MCF 10A (cell line): ENCODE measurements at regions not wholly inside any gene's neighbourhood (a gene's known extent, or its start where the extent isn't known, plus 50 kb on each side); places are given as distances from the start of the nearest gene placed in this dataset.

Experiments used
- BruUV-seq: library from RNA; stranded (reverse); fragments of 400-500 nt; replicated peaks from 2 replicates; lab custom pipeline; 2021; lab: Mats Ljungman, UMichigan
- CTCF ChIA-PET: fragments of 300-600 bp; sonication (Branson Sonifier 250); formaldehyde crosslinking; extraction: SDS; loops from one replicate; lab custom pipeline; 2021; ENCODE audit warnings: antibody characterized with exemption, inconsistent platforms; lab: Yijun Ruan, JAX
- POLR2A ChIA-PET: fragments of 300-600, 350-650 bp; sonication (Branson Sonifier 250); formaldehyde crosslinking; extraction: SDS; loops from one replicate; lab custom pipeline; 2020; ENCODE audit warnings: antibody characterized with exemption, inconsistent platforms; lab: Yijun Ruan, JAX
- DNase-seq: peaks from one replicate; pipeline ENCODE4 v3.0.0-alpha.2; 2018; ENCODE audit not compliant: unreplicated experiment
- H3K27ac Mint-ChIP-seq: one replicate; pipeline ENCODE4 v1.8.0; 2022; ENCODE audit warnings: mild to moderate bottlenecking, low read depth, mixed read lengths; ENCODE audit not compliant: unreplicated experiment
- H3K27me3 Mint-ChIP-seq: one replicate; pipeline ENCODE4 v1.8.0; 2022; ENCODE audit warnings: mixed read lengths; ENCODE audit not compliant: insufficient read depth, unreplicated experiment
- H3K36me3 Mint-ChIP-seq: one replicate; pipeline ENCODE4 v1.8.0; 2022; ENCODE audit warnings: mild to moderate bottlenecking, moderate library complexity, mixed read lengths; ENCODE audit not compliant: insufficient read depth, unreplicated experiment
- H3K4me1 Mint-ChIP-seq: one replicate; pipeline ENCODE4 v1.8.0; 2022; ENCODE audit warnings: mixed read lengths; ENCODE audit not compliant: insufficient read depth, unreplicated experiment
- H3K4me3 Mint-ChIP-seq: one replicate; pipeline ENCODE4 v1.8.0; 2022; ENCODE audit warnings: mild to moderate bottlenecking, moderate library complexity, mixed read lengths; ENCODE audit not compliant: unreplicated experiment
- H3K9me3 Mint-ChIP-seq: one replicate; pipeline ENCODE4 v1.8.0; 2022; ENCODE audit warnings: mixed read lengths; ENCODE audit not compliant: unreplicated experiment
- CTCF ChIP-seq: fragments of 200-600 bp; IDR thresholded peaks from one replicate; pipeline ENCODE4 v1.8.0; 2022; ENCODE audit warnings: antibody characterized with exemption, mild to moderate bottlenecking; ENCODE audit not compliant: unreplicated experiment
- intact Hi-C: fragments of 100-400 bp; cut with micrococcal nuclease; formaldehyde crosslinking; loops from 2 replicates; pipeline ENCODE4 v1.14.1; 2022

DNA sequence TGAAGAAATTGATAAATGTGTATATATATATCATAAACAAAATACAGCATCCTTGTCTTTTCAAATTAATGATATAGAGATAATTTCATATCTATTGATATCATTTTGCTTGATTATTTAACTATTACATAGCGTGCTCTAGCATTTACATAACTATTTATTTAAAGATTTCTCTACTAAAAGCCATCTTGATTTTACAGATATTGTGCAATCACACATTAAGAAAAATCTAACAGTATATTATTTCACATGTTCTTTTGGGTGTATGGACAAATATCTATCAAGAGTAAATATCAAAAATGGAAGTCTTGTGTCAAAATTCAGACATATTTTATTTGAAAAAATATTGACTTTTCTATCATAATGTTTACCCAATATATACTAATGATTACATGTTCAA is 966.8 kb downstream of the SLITRK5 start:
- intact Hi-C loops = no loop called here
- H3K9me3 Mint-ChIP-seq = peaks cover 2% of the 10 kb centered on the region

GRCh38 chr13:88643233-88643632 is 972.1 kb downstream of the SLITRK5 start:
- Mint-ChIP-seq H3K27ac (no peak overlapping the region), H3K9me3 (peaks cover 18% of the 10 kb centered on the region)

More for the DNA sequence above, 966.8 kb downstream of the SLITRK5 start:
- Mint-ChIP-seq H3K36me3 (no peaks in the 10 kb centered on the region), H3K4me1 (no peaks in the 10 kb centered on the region), H3K27ac (no peak overlapping the region), H3K4me3 (no peak overlapping the region), H3K27me3 (no peaks in the 10 kb centered on the region)
- POLR2A ChIA-PET = no interaction called here
- no peak for TF ChIP-seq CTCF
- CTCF ChIA-PET = no interaction called here
- BruUV-seq = no TSS peak
- no peak for DNase-seq

DNA sequence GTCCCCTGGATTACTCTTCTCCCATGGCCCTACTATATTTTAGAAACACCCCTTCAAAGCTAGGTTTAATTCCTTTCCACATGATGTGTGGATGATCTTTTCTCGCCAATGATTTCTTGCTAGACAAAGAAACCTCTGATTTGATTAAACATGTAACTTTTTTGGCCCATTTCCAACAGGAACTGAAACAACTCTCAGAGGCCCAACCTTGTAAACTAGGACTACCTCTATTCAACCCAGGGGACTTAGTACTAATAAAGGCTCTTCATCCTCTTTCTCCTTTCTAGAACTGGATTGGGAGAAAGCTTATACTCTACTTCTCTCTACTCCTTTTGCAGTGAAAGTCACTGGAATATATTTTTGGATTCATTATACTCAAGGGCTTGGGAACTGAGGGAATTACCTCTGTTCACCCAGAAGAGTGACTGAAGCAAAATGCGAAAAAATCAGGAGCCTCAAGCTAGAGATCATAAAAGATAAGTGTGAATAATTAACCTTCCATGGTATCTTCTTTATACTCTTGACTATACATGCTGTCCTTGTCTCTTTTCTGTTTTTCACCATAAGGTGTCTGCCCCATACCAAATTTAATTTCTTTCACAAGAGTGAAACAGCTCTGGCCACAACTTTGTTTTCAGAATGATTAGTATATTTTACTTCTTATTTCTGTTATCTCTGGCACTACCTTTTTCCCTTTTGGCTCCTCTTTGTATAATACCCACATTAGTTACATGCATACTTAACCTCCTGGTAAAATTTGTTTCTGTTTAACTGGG is 977.6 kb downstream of the SLITRK5 start:
- no TSS peak for BruUV-seq
- Mint-ChIP-seq H3K36me3 (no peaks in the 10 kb centered on the region), H3K4me3 (no peak overlapping the region), H3K27me3 (no peaks in the 10 kb centered on the region), H3K9me3 (peaks cover 9% of the 10 kb centered on the region), H3K27ac (no peak overlapping the region), H3K4me1 (no peaks in the 10 kb centered on the region)
- no peak for TF ChIP-seq CTCF
- POLR2A ChIA-PET = no interaction called here
- DNase-seq = no peak
- intact Hi-C loops = no loop called here
- CTCF ChIA-PET = no interaction called here

More at GRCh38 chr13:88643233-88643632, 972.1 kb downstream of the SLITRK5 start:
- DNase-seq = no peak
- H3K27me3 Mint-ChIP-seq = no peaks in the 10 kb centered on the region
- no peaks in the 10 kb centered on the region for H3K36me3 Mint-ChIP-seq
- POLR2A ChIA-PET = no interaction called here
- intact Hi-C loops = no loop called here
- no peaks in the 10 kb centered on the region for H3K4me1 Mint-ChIP-seq
- CTCF ChIA-PET = no interaction called here
- no peak for TF ChIP-seq CTCF
- no TSS peak for BruUV-seq
- no peak overlapping the region for H3K4me3 Mint-ChIP-seq

GRCh38 chr13:88649855-88650254 is 978.7 kb downstream of the SLITRK5 start:
- Mint-ChIP-seq H3K4me1 (no peaks in the 10 kb centered on the region), H3K9me3 (peaks cover 9% of the 10 kb centered on the region), H3K36me3 (no peaks in the 10 kb centered on the region), H3K27me3 (no peaks in the 10 kb centered on the region), H3K27ac (no peak overlapping the region), H3K4me3 (no peak overlapping the region)
- no peak for TF ChIP-seq CTCF
- DNase-seq = no peak
- intact Hi-C loops = no loop called here
- CTCF ChIA-PET = interaction anchor here (0.7 kb wide), 1 partner anchor 44 kb away, joined by 3 read pairs; no protein-coding TSS in a partner anchor
- no TSS peak for BruUV-seq
- POLR2A ChIA-PET = no interaction called here
